ENCODE measurements at regions not wholly inside any gene's neighbourhood (a gene's known extent, or its start where the extent isn't known, plus 50 kb on each side); places are given as distances from the start of the nearest gene placed in this dataset.

- Histone ChIP-seq H3K4me1 (replicated peaks in 1 of 4; ENCODE audit: control insufficient read depth in 3 of 4, insufficient read depth in 4 of 4, low read length in 3 of 4) (no peaks in the 10 kb centered on the region), H3K4me3 (ENCODE audit: extremely low read depth in 1 of 4, insufficient read depth in 2 of 4, low read depth in 3 of 4, low read length in 4 of 4) (no peak overlapping the region), H2BK12ac (ENCODE audit: low read depth, low read length) (no peak overlapping the region), H2BK15ac (ENCODE audit: low read length) (no peak overlapping the region), H3K79me2 (ENCODE audit: control insufficient read depth in 1 of 2, insufficient read depth in 2 of 2, low read length in 2 of 2) (no peaks in the 10 kb centered on the region), H4K91ac (replicated peaks; ENCODE audit: insufficient read length, low read length) (no peak overlapping the region), H3K9me3 (ENCODE audit: insufficient read depth in 2 of 2, low read depth in 1 of 2, low read length in 1 of 2) (no peaks in the 10 kb centered on the region), H3K4ac (replicated peaks; ENCODE audit: insufficient read length, low read depth, low read length) (no peak overlapping the region), H3K79me1 (ENCODE audit: low read depth, low read length) (no peaks in the 10 kb centered on the region), H2AK5ac (ENCODE audit: low read depth, low read length) (no peak overlapping the region), H3K14ac (ENCODE audit: insufficient read length) (no peak overlapping the region), H2BK120ac (replicated peaks; ENCODE audit: low read depth, low read length) (no peak overlapping the region), H2BK20ac (ENCODE audit: low read length) (no peak overlapping the region), H2BK5ac (ENCODE audit: low read depth, low read length) (no peak overlapping the region), H4K8ac (ENCODE audit: extremely low read depth, insufficient read depth, low read length) (no peak overlapping the region), H2AFZ (ENCODE audit: low read length) (no peak overlapping the region), H4K20me1 (replicated peaks in 1 of 2; ENCODE audit: control insufficient read depth in 1 of 2, insufficient read depth in 2 of 2, low read length in 2 of 2) (no peaks in the 10 kb centered on the region), H4K5ac (ENCODE audit: insufficient read length, low read depth, low read length) (no peak overlapping the region), H3K27me3 (replicated peaks in 1 of 4; ENCODE audit: control insufficient read depth in 3 of 4, extremely low read depth in 1 of 4, insufficient read depth in 3 of 4, low read length in 3 of 4) (no peaks in the 10 kb centered on the region), H3K27ac (ENCODE audit: low read depth, low read length) (no peak overlapping the region), H3K18ac (ENCODE audit: extremely low read depth, low read length) (no peak overlapping the region), H3K23me2 (ENCODE audit: low read depth, low read length) (no peaks in the 10 kb centered on the region), H3K56ac (replicated peaks; ENCODE audit: insufficient read length, low read depth, low read length) (no peak overlapping the region), H3K23ac (ENCODE audit: insufficient read length) (no peak overlapping the region), H3K36me3 (ENCODE audit: control insufficient read depth in 2 of 4, insufficient read depth in 4 of 4, low read length in 3 of 4) (no peaks in the 10 kb centered on the region), H3K4me2 (ENCODE audit: insufficient read depth in 1 of 2, low read depth in 2 of 2, low read length in 2 of 2) (no peak overlapping the region), H3K9ac (replicated peaks in 1 of 4; ENCODE audit: extremely low read depth in 1 of 4, low read depth in 3 of 4, low read length in 3 of 4) (no peak overlapping the region)
- whole genome bisulfite sequencing, 2 experiments (ENCODE audit: extremely low coverage in 1 of 2, insufficient coverage in 1 of 2, insufficient read length in 1 of 2, insufficient replicate concordance in 2 of 2, low coverage in 1 of 2, low lambda C conversion rate in 2 of 2, missing lambda C conversion rate in 1 of 2), result 88% methylated on average over 2 of the region's 2 CpGs; no CpG with 5 or more reads in 1 of the 2 experiments
- TF ChIP-seq CHD2 (IDR thresholded peaks at IDR 0.05; ENCODE audit: low read length) (no peak), TCF12 (IDR thresholded peaks at IDR 0.05; ENCODE audit: low read depth, low read length) (no peak), HDAC2 (IDR thresholded peaks at IDR 0.05; ENCODE audit: borderline replicate concordance in 1 of 2, low read depth in 2 of 2, low read length in 2 of 2) (no peak), KDM4A (IDR thresholded peaks at IDR 0.05; ENCODE audit: low read depth, low read length, severe bottlenecking) (no peak), BRCA1 (IDR thresholded peaks at IDR 0.05; ENCODE audit: low read depth, low read length) (no peak), CEBPB (IDR thresholded peaks at IDR 0.05; ENCODE audit: low read depth, low read length) (no peak), YY1 (IDR thresholded peaks at IDR 0.05; ENCODE audit: low read depth, low read length) (no peak), CTBP2 (IDR thresholded peaks at IDR 0.05; ENCODE audit: borderline replicate concordance, insufficient read depth, insufficient read length, low read length) (no peak), RNF2 (IDR thresholded peaks at IDR 0.05; ENCODE audit: borderline replicate concordance, low read depth, low read length, missing control alignments, poor library complexity, severe bottlenecking) (no peak), SAP30 (IDR thresholded peaks at IDR 0.05; ENCODE audit: insufficient read depth, insufficient replicate concordance, low read length) (no peak), KDM1A (IDR thresholded peaks at IDR 0.05; ENCODE audit: borderline replicate concordance, low read length) (no peak)
- TF ChIP-seq, protein P1, sequence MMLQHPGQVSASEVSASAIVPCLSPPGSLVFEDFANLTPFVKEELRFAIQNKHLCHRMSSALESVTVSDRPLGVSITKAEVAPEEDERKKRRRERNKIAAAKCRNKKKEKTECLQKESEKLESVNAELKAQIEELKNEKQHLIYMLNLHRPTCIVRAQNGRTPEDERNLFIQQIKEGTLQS (IDR thresholded peaks at IDR 0.05; ENCODE audit: insufficient read depth, low read depth, low read length), result no peak
- DNase-seq (ENCODE audit: low read depth in 1 of 2, low spot score in 2 of 2) (no peak), FAIRE-seq (no peak)
- POLR2A ChIA-PET (ENCODE audit: partially characterized antibody), result no interaction called here
- CTCF ChIA-PET (ENCODE audit: partially characterized antibody), result interaction anchor here (1.1 kb wide), 1 partner anchor 22 kb away, joined by 3 read pairs; no protein-coding TSS in a partner anchor
These were observed 105.5 kb downstream of the ZC3H11B start for GRCh38 chr1:219507437-219507836.
